Testis (tissue), 2 donors: ENCODE measurements at regions not wholly inside any gene's neighbourhood (a gene's known extent, or its start where the extent isn't known, plus 50 kb on each side); places are given as distances from the start of the nearest gene placed in this dataset.

ENCODE experiments used
- DNase-seq: peaks from one replicate; pipeline ENCODE4 v3.0.0-alpha.2; 2019
- H3K27ac ChIP-seq, 2 donors: fragments of 200-600 bp; sonication (generic); one replicate each; pipeline ENCODE4 v1.5.1; 2019
- H3K27me3 ChIP-seq: fragments of 200-600 bp; sonication (generic); one replicate; pipeline ENCODE4 v1.5.1; 2019
- H3K36me3 ChIP-seq: fragments of 200-600 bp; sonication (generic); one replicate; pipeline ENCODE4 v1.5.1; 2017; ENCODE audit warnings: low read depth; ENCODE audit errors: missing control alignments
- H3K4me1 ChIP-seq: fragments of 200-600 bp; sonication (generic); one replicate; pipeline ENCODE4 v1.5.1; 2019
- H3K4me3 ChIP-seq, 2 donors: fragments of 200-600 bp; sonication (generic); one replicate each; pipeline ENCODE4 v1.5.1; 2017 to 2019
- H3K9me3 ChIP-seq: fragments of 200-600 bp; sonication (generic); one replicate; pipeline ENCODE4 v1.5.1; 2017
- CTCF ChIP-seq, 3 experiments: fragments of 450-650 bp in 2 of 3; fragments of 200-600 bp in 1 of 3; sonication (generic) in 1 of 3; IDR thresholded peaks; one replicate each; pipeline ENCODE4 v1.5.1; 2016 to 2019; ENCODE audit warnings: antibody characterized with exemption in 3 of 3, mild to moderate bottlenecking in 2 of 3, moderate library complexity in 1 of 3
- POLR2A ChIP-seq: fragments of 450-650 bp; IDR thresholded peaks from one replicate; pipeline ENCODE4 v1.6.1; 2017; ENCODE audit warnings: antibody characterized with exemption, mild to moderate bottlenecking, moderate library complexity
- WGBS, 2 donors: methylation state at CpG; one replicate each; pipeline ENCODE4 v1.1.5; 2018; 5-methylcytosine and 5-hydroxymethylcytosine counted together
- intact Hi-C: fragments of 100-400 bp; cut with DNase I; formaldehyde crosslinking; loops from one replicate; pipeline ENCODE4 v1.15.1; 2023; ENCODE audit warnings: low total_unique reads

GRCh38 chr15:95549168-95549738 lies 781.2 kb upstream of the NR2F2 start:
- Histone ChIP-seq H3K4me3 (no peak overlapping the region), H3K4me1 (no peaks in the 10 kb centered on the region), H3K27ac (no peak overlapping the region), H3K9me3 (no peaks in the 10 kb centered on the region), H3K27me3 (no peaks in the 10 kb centered on the region), H3K36me3 (no peaks in the 10 kb centered on the region)
- TF ChIP-seq POLR2A, result no peak
- no peak for TF ChIP-seq CTCF (IDR thresholded peaks at IDR 0.05)
- WGBS, 2 donors, result 73 to 90% methylated on average over 3 of the region's 3 CpGs
- intact Hi-C loops, result no loop called here
- no peak for DNase-seq

DNA sequence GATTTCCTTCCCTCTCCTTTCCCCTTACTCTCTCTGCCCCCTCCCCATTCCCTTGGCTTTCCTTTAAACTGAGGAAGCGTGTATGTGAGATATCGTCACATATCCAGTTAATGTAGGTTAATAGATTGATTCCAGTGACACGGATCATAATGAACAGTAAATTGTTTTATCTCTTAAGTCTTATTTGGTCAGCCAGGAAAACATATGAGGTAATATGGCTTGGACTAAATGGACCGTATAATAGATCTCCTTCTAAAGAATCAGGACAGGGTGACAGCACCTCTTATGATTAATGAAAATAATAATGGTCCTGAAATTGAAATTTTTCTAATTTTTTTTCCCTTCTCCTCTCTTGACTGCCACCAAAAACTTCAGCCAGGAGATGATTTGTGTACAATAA lies 779.8 kb upstream of the NR2F2 start:
- no peak for TF ChIP-seq CTCF (IDR thresholded peaks at IDR 0.05)
- no peak for TF ChIP-seq POLR2A
- no peaks in the 10 kb centered on the region for H3K4me1 ChIP-seq
- no peaks in the 10 kb centered on the region for H3K27me3 ChIP-seq
- no peak overlapping the region for H3K4me3 ChIP-seq
- no peaks in the 10 kb centered on the region for H3K9me3 ChIP-seq
- H3K36me3 ChIP-seq, result no peaks in the 10 kb centered on the region
- no peak overlapping the region for H3K27ac ChIP-seq
- WGBS, 2 donors, result 89 to 94% methylated on average over 4 of the region's 4 CpGs
- no peak for DNase-seq
- intact Hi-C loops, result no loop called here

- H3K9me3 ChIP-seq, result no peaks in the 10 kb centered on the region
- WGBS, 2 donors, result 57 to 60% methylated on average over 2 of the region's 2 CpGs
Observed at GRCh38 chr15:95556225-95556624, 774.3 kb upstream of the NR2F2 start.

DNA sequence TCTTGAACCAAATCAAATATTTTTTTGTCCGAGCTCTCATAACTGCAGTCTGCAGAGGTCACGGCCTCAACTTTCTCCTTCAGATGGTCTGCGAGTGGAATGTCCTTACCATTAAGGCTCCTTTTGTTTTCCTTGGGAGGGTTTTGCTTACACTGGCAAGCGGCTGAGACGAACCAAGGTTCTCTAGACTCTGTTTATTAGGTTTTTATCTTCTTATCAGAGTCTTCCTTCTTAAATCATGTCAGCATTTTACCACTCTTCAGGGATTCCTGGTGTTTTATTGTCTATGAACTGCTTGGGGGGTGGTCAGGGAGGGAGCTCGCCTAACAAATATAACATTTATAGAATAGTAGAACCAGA lies 773.7 kb upstream of the NR2F2 start:
- no peaks in the 10 kb centered on the region for H3K9me3 ChIP-seq
- no peak for TF ChIP-seq POLR2A
- no peak for TF ChIP-seq CTCF (IDR thresholded peaks at IDR 0.05)
- intact Hi-C loops, result no loop called here
- peaks cover 12% of the 10 kb centered on the region for H3K4me1 ChIP-seq
- H3K27me3 ChIP-seq, result no peaks in the 10 kb centered on the region
- no peaks in the 10 kb centered on the region for H3K36me3 ChIP-seq
- peak; percentile 54 for DNase-seq
- 7 to 8% methylated on average over 6 of the region's 6 CpGs for WGBS, 2 donors
- H3K4me3 ChIP-seq, result peak overlapping the region in 1 of 2 donors; percentile 18
- peak overlapping the region in 1 of 2 donors; percentile 4 for H3K27ac ChIP-seq

More at GRCh38 chr15:95556225-95556624, 774.3 kb upstream of the NR2F2 start:
- no peaks in the 10 kb centered on the region for H3K36me3 ChIP-seq
- H3K4me1 ChIP-seq, result peaks cover 12% of the 10 kb centered on the region
- DNase-seq, result no peak
- intact Hi-C loops, result no loop called here
- TF ChIP-seq CTCF (IDR thresholded peaks at IDR 0.05) (no peak), POLR2A (no peak)
- no peak overlapping the region for H3K27ac ChIP-seq
- no peak overlapping the region for H3K4me3 ChIP-seq
- no peaks in the 10 kb centered on the region for H3K27me3 ChIP-seq
